DMS153 treated with DMSO at 0.1 percent for 48 hours (cell line): ENCODE measurements at regions not wholly inside any gene's neighbourhood (a gene's known extent, or its start where the extent isn't known, plus 50 kb on each side); places are given as distances from the start of the nearest gene placed in this dataset.
"Not testable (repeated sequence)": the region's sequence is repeated elsewhere in the genome, so short reads cannot be mapped to it uniquely, and the experiment has no call there.

ENCODE experiments used
- DNase-seq: peaks from one replicate; lab custom pipeline; 2025; ENCODE audit not compliant: unreplicated experiment; lab: John Stamatoyannopoulos, UW

GRCh38 chr5:2534970-2535369, 216.5 kb downstream of the IRX2 start:
- no peak for DNase-seq

GRCh38 chr5:2534251-2534650, 217.2 kb downstream of the IRX2 start:
- DNase-seq, result no peak

- not testable (repeated sequence) for DNase-seq
These were observed 217.6 kb downstream of the IRX2 start for GRCh38 chr5:2533848-2534247.

- DNase-seq, result no peak
These were observed 218.7 kb downstream of the IRX2 start for GRCh38 chr5:2532809-2533208.

- DNase-seq, result no peak
These were observed 220.2 kb downstream of the IRX2 start for GRCh38 chr5:2531318-2531717.

GRCh38 chr5:2530609-2531008, 220.9 kb downstream of the IRX2 start:
- no peak for DNase-seq

GRCh38 chr5:2529371-2530092, 221.9 kb downstream of the IRX2 start:
- no peak for DNase-seq

- no peak for DNase-seq
These were observed 226.1 kb downstream of the IRX2 start for GRCh38 chr5:2525351-2525750.

GRCh38 chr5:2524620-2525019, 226.9 kb downstream of the IRX2 start:
- DNase-seq, result peak; percentile 12

- DNase-seq, result no peak
These were observed 228.3 kb downstream of the IRX2 start for GRCh38 chr5:2523180-2523579.

- DNase-seq, result no peak
These were observed 229.1 kb downstream of the IRX2 start for GRCh38 chr5:2522372-2522771.

- DNase-seq, result no peak
These were observed 232.3 kb downstream of the IRX2 start for GRCh38 chr5:2519153-2519552.

- no peak for DNase-seq
These were observed 234.0 kb downstream of the IRX2 start for GRCh38 chr5:2517451-2517850.

GRCh38 chr5:2515180-2515764, 236.2 kb downstream of the IRX2 start:
- DNase-seq, result no peak

GRCh38 chr5:2514484-2514883, 237.0 kb downstream of the IRX2 start:
- DNase-seq, result no peak

GRCh38 chr5:2511706-2512105, 239.8 kb downstream of the IRX2 start:
- no peak for DNase-seq

- no peak for DNase-seq
These were observed 240.4 kb downstream of the IRX2 start for GRCh38 chr5:2511126-2511525.

- DNase-seq, result no peak
These were observed 241.9 kb downstream of the IRX2 start for GRCh38 chr5:2509527-2509926.

- DNase-seq, result no peak
These were observed 243.0 kb downstream of the IRX2 start for GRCh38 chr5:2508514-2508913.

- no peak for DNase-seq
These were observed 243.9 kb downstream of the IRX2 start for GRCh38 chr5:2507611-2508010.

GRCh38 chr5:2506603-2507002, 244.9 kb downstream of the IRX2 start:
- DNase-seq, result no peak

GRCh38 chr5:2505217-2505616, 246.3 kb downstream of the IRX2 start:
- no peak for DNase-seq
